LNCAP (cell line): ENCODE measurements at regions not wholly inside any gene's neighbourhood (a gene's known extent, or its start where the extent isn't known, plus 50 kb on each side); places are given as distances from the start of the nearest gene placed in this dataset.

Experiments
- CTCF ChIP-seq: fragments of 450-650 bp; IDR thresholded peaks from 2 replicates; pipeline ENCODE4 v1.5.1; 2017; ENCODE audit warnings: mild to moderate bottlenecking

- no peak for TF ChIP-seq CTCF
Observed at GRCh38 chr17:77693301-77693700, 265.2 kb upstream of the TNRC6C start.

GRCh38 chr17:77693776-77694175 lies 264.7 kb upstream of the TNRC6C start:
- TF ChIP-seq CTCF, result no peak

GRCh38 chr17:77694391-77695363 lies 263.8 kb upstream of the TNRC6C start:
- no peak for TF ChIP-seq CTCF

- TF ChIP-seq CTCF, result no peak
Observed at GRCh38 chr17:77695386-77695785, 263.1 kb upstream of the TNRC6C start.

- no peak for TF ChIP-seq CTCF
Observed at GRCh38 chr17:77696151-77696720, 262.3 kb upstream of the TNRC6C start.

GRCh38 chr17:77696721-77697460 lies 261.6 kb upstream of the TNRC6C start:
- no peak for TF ChIP-seq CTCF

GRCh38 chr17:77697480-77698400 lies 260.8 kb upstream of the TNRC6C start:
- no peak for TF ChIP-seq CTCF
